ENCODE measurements at regions not wholly inside any gene's neighbourhood (a gene's known extent, or its start where the extent isn't known, plus 50 kb on each side); places are given as distances from the start of the nearest gene placed in this dataset.
"Not testable (repeated sequence)": the region's sequence is repeated elsewhere in the genome, so short reads cannot be mapped to it uniquely, and the experiment has no call there.

- DNase-seq (ENCODE audit: insufficient read length, low spot score) (no peak), FAIRE-seq (no peak)
These were observed 415.1 kb downstream of the NR4A2 start for GRCh38 chr2:155917380-155917779.

GRCh38 chr2:155913356-155913755 lies 419.2 kb downstream of the NR4A2 start:
- FAIRE-seq, result no peak
- no peak for DNase-seq (ENCODE audit: insufficient read length, low spot score)

- DNase-seq (ENCODE audit: insufficient read length, low spot score) (no peak), FAIRE-seq (no peak)
These were observed 424.0 kb downstream of the NR4A2 start for GRCh38 chr2:155908567-155908966.

- no peak for DNase-seq (ENCODE audit: insufficient read length, low spot score)
- FAIRE-seq, result no peak
These were observed 425.3 kb downstream of the NR4A2 start for GRCh38 chr2:155907211-155907610.

- DNase-seq (ENCODE audit: insufficient read length, low spot score) (no peak), FAIRE-seq (no peak)
These were observed 426.9 kb downstream of the NR4A2 start for GRCh38 chr2:155905657-155906056.

GRCh38 chr2:155904720-155905119 lies 427.8 kb downstream of the NR4A2 start:
- DNase-seq (ENCODE audit: insufficient read length, low spot score) (no peak), FAIRE-seq (no peak)

GRCh38 chr2:155902635-155903034 lies 429.9 kb downstream of the NR4A2 start:
- DNase-seq (ENCODE audit: insufficient read length, low spot score), result no peak
- FAIRE-seq, result no peak

GRCh38 chr2:155895016-155895415 lies 437.5 kb downstream of the NR4A2 start:
- DNase-seq (ENCODE audit: insufficient read length, low spot score), result no peak
- FAIRE-seq, result no peak

GRCh38 chr2:155880382-155880781 lies 452.1 kb downstream of the NR4A2 start:
- not testable (repeated sequence) for DNase-seq (ENCODE audit: insufficient read length, low spot score); FAIRE-seq

- DNase-seq (ENCODE audit: insufficient read length, low spot score); FAIRE-seq: not testable (repeated sequence)
These were observed 452.6 kb downstream of the NR4A2 start for GRCh38 chr2:155879900-155880299.

GRCh38 chr2:155872396-155872795 lies 460.1 kb downstream of the NR4A2 start:
- DNase-seq (ENCODE audit: insufficient read length, low spot score), result no peak
- FAIRE-seq, result no peak

GRCh38 chr2:155871940-155872339 lies 460.6 kb downstream of the NR4A2 start:
- DNase-seq (ENCODE audit: insufficient read length, low spot score), result no peak
- FAIRE-seq, result no peak

GRCh38 chr2:155867564-155867963 lies 465.0 kb downstream of the NR4A2 start:
- DNase-seq (ENCODE audit: insufficient read length, low spot score), result no peak
- FAIRE-seq, result no peak

- FAIRE-seq (no peak), DNase-seq (ENCODE audit: insufficient read length, low spot score) (no peak)
These were observed 466.0 kb downstream of the NR4A2 start for GRCh38 chr2:155866477-155866876.

- FAIRE-seq (no peak), DNase-seq (ENCODE audit: insufficient read length, low spot score) (no peak)
These were observed 480.4 kb downstream of the NR4A2 start for GRCh38 chr2:155852156-155852555.

GRCh38 chr2:155846259-155846658 lies 486.3 kb downstream of the NR4A2 start:
- FAIRE-seq, result no peak
- no peak for DNase-seq (ENCODE audit: insufficient read length, low spot score)

- FAIRE-seq, result no peak
These were observed 488.1 kb downstream of the NR4A2 start for GRCh38 chr2:155844461-155844860.

GRCh38 chr2:155842103-155842502 lies 490.4 kb downstream of the NR4A2 start:
- FAIRE-seq, result no peak

More at GRCh38 chr2:155844461-155844860, 488.1 kb downstream of the NR4A2 start:
- no peak for DNase-seq (ENCODE audit: insufficient read length, low spot score)

GRCh38 chr2:155841442-155841841 lies 491.1 kb downstream of the NR4A2 start:
- DNase-seq (ENCODE audit: insufficient read length, low spot score) (no peak), FAIRE-seq (no peak)

More at GRCh38 chr2:155842103-155842502, 490.4 kb downstream of the NR4A2 start:
- DNase-seq (ENCODE audit: insufficient read length, low spot score), result no peak

GRCh38 chr2:155840661-155841060 lies 491.9 kb downstream of the NR4A2 start:
- DNase-seq (ENCODE audit: insufficient read length, low spot score), result no peak
- FAIRE-seq, result no peak

GRCh38 chr2:155839991-155840390 lies 492.5 kb downstream of the NR4A2 start:
- no peak for FAIRE-seq

GRCh38 chr2:155839436-155839835 lies 493.1 kb downstream of the NR4A2 start:
- DNase-seq (ENCODE audit: insufficient read length, low spot score), result no peak
- no peak for FAIRE-seq

More at GRCh38 chr2:155839991-155840390, 492.5 kb downstream of the NR4A2 start:
- DNase-seq (ENCODE audit: insufficient read length, low spot score), result no peak

- no peak for DNase-seq (ENCODE audit: insufficient read length, low spot score)
- no peak for FAIRE-seq
These were observed 496.1 kb downstream of the NR4A2 start for GRCh38 chr2:155836439-155836838.
